Caco-2 (cell line): ENCODE measurements at regions not wholly inside any gene's neighbourhood (a gene's known extent, or its start where the extent isn't known, plus 50 kb on each side); places are given as distances from the start of the nearest gene placed in this dataset.

Source experiments
- BruUV-seq: library from RNA; stranded (reverse); fragments of 400-500 nt; replicated peaks from 2 replicates; lab custom pipeline; 2021; lab: Mats Ljungman, UMichigan
- CTCF ChIA-PET: fragments of 300-600 bp; sonication (Branson Sonifier 250); formaldehyde crosslinking; loops from one replicate; lab custom pipeline; 2022; ENCODE audit warnings: antibody characterized with exemption; lab: Charles Lee
- POLR2A ChIA-PET: fragments of 300-600 bp; sonication (Branson Sonifier 250); formaldehyde crosslinking; loops from one replicate; lab custom pipeline; 2022; ENCODE audit warnings: antibody characterized with exemption; lab: Charles Lee
- DNase-seq, 2 experiments: peaks; one replicate each; pipeline versions ENCODE4 v3.0.0 to v3.0.0-alpha.2; 2020 to 2022
- H3K27me3 ChIP-seq: replicated peaks from 2 replicates; pipeline ENCODE4 v1.6.0; 2011; ENCODE audit warnings: low read length; ENCODE audit not compliant: control insufficient read depth, insufficient read depth
- H3K36me3 ChIP-seq: 2 replicates; pipeline ENCODE4 v1.5.1; 2011; ENCODE audit warnings: low read length; ENCODE audit not compliant: control insufficient read depth, insufficient read depth
- H3K4me1 ChIP-seq: fragments of 250-450 bp; sonication (Bioruptor Pico); 2 replicates; pipeline ENCODE4 v1.5.1; 2020; ENCODE audit warnings: mild to moderate bottlenecking
- H3K4me3 ChIP-seq: 2 replicates; pipeline ENCODE4 v1.5.1; 2011; ENCODE audit warnings: low read depth, mild to moderate bottlenecking, control low read depth, low read length
- H3K9me3 ChIP-seq: fragments of 250-450 bp; sonication (Bioruptor Pico); 2 replicates; pipeline ENCODE4 v1.5.1; 2020; ENCODE audit warnings: mild to moderate bottlenecking, moderate library complexity
- H3K27ac Mint-ChIP-seq: one replicate; pipeline ENCODE4 v1.8.0; 2022; ENCODE audit warnings: mixed read lengths; ENCODE audit not compliant: unreplicated experiment
- H3K27me3 Mint-ChIP-seq: one replicate; pipeline ENCODE4 v1.8.0; 2022; ENCODE audit warnings: mixed read lengths; ENCODE audit not compliant: insufficient read depth, unreplicated experiment
- H3K36me3 Mint-ChIP-seq: one replicate; pipeline ENCODE4 v1.8.0; 2022; ENCODE audit warnings: mild to moderate bottlenecking, mixed read lengths; ENCODE audit not compliant: insufficient read depth, unreplicated experiment
- H3K4me1 Mint-ChIP-seq: one replicate; pipeline ENCODE4 v1.8.0; 2022; ENCODE audit warnings: low read depth, mixed read lengths; ENCODE audit not compliant: unreplicated experiment
- H3K4me3 Mint-ChIP-seq: one replicate; pipeline ENCODE4 v1.8.0; 2022; ENCODE audit warnings: mild to moderate bottlenecking, moderate library complexity, mixed read lengths; ENCODE audit not compliant: unreplicated experiment
- H3K9me3 Mint-ChIP-seq: one replicate; pipeline ENCODE4 v1.8.0; 2022; ENCODE audit warnings: mixed read lengths; ENCODE audit not compliant: unreplicated experiment
- intact Hi-C: fragments of 100-400 bp; cut with micrococcal nuclease; formaldehyde crosslinking; loops from one replicate; pipeline ENCODE4 v1.10.0; 2022; ENCODE audit not compliant: unreplicated experiment
- TF ChIP-seq, protein P1 (sequence below), 2 experiments: fragments of 200-600 bp in 1 of 2; IDR thresholded peaks; 1 replicate in 1 of 2; 2 replicates in 1 of 2; pipeline versions ENCODE4 v1.5.1 to v1.8.0; 2011 to 2022; ENCODE audit warnings: antibody characterized with exemption in 1 of 2, control low read depth in 1 of 2, inconsistent platforms in 1 of 2, low read depth in 1 of 2, low read length in 1 of 2, mild to moderate bottlenecking in 1 of 2, moderate library complexity in 1 of 2; ENCODE audit not compliant: insufficient read depth in 1 of 2, severe bottlenecking in 1 of 2, unreplicated experiment in 1 of 2

DNA sequence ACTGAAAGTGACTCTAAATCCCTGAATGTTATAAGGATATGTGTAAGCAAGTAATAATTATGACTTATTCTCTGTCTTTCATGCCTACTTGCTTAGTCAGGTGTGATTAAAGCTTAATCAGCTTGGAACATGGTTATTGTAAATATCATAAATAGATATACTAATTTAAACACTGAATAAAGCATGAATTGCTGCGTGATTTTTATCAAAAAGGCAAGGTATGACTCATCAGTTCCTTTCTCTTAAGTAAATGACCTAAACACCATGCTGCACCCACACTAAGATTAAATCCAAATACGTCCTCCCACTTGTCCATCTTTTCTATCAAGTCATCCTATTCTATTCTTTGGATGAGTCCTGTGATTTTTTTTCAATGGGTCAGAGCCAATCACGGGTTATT lies 124.6 kb upstream of the MTAP start:
- H3K4me1 ChIP-seq: no peaks in the 10 kb centered on the region

GRCh38 chr9:21679432-21679831 lies 123.0 kb upstream of the MTAP start:
- intact Hi-C loops: no loop called here
- Mint-ChIP-seq H3K27me3 (no peaks in the 10 kb centered on the region), H3K27ac (no peak overlapping the region), H3K36me3 (no peaks in the 10 kb centered on the region), H3K4me3 (no peak overlapping the region), H3K9me3 (no peaks in the 10 kb centered on the region), H3K4me1 (no peaks in the 10 kb centered on the region)
- Histone ChIP-seq H3K27me3 (no peaks in the 10 kb centered on the region), H3K36me3 (no peaks in the 10 kb centered on the region), H3K9me3 (no peaks in the 10 kb centered on the region), H3K4me1 (peaks cover 3% of the 10 kb centered on the region; the same call in 1 of the 2 replicates), H3K4me3 (no peak overlapping the region)
- ChIA-PET CTCF (no interaction called here), POLR2A (no interaction called here)
- DNase-seq: no peak
- TF ChIP-seq, protein P1, sequence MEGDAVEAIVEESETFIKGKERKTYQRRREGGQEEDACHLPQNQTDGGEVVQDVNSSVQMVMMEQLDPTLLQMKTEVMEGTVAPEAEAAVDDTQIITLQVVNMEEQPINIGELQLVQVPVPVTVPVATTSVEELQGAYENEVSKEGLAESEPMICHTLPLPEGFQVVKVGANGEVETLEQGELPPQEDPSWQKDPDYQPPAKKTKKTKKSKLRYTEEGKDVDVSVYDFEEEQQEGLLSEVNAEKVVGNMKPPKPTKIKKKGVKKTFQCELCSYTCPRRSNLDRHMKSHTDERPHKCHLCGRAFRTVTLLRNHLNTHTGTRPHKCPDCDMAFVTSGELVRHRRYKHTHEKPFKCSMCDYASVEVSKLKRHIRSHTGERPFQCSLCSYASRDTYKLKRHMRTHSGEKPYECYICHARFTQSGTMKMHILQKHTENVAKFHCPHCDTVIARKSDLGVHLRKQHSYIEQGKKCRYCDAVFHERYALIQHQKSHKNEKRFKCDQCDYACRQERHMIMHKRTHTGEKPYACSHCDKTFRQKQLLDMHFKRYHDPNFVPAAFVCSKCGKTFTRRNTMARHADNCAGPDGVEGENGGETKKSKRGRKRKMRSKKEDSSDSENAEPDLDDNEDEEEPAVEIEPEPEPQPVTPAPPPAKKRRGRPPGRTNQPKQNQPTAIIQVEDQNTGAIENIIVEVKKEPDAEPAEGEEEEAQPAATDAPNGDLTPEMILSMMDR (IDR thresholded peaks at IDR 0.05; ENCODE audit: insufficient read depth in 1 of 2, low read depth in 1 of 2, low read length in 1 of 2, severe bottlenecking in 1 of 2, unreplicated experiment in 1 of 2): no peak
- no TSS peak for BruUV-seq

More for the DNA sequence above, 124.6 kb upstream of the MTAP start:
- Histone ChIP-seq H3K27me3 (no peaks in the 10 kb centered on the region), H3K4me3 (no peak overlapping the region), H3K36me3 (no peaks in the 10 kb centered on the region), H3K9me3 (no peaks in the 10 kb centered on the region)
- Mint-ChIP-seq H3K9me3 (peaks cover 6% of the 10 kb centered on the region), H3K4me3 (no peak overlapping the region), H3K36me3 (no peaks in the 10 kb centered on the region), H3K27ac (no peak overlapping the region), H3K27me3 (no peaks in the 10 kb centered on the region), H3K4me1 (no peaks in the 10 kb centered on the region)
- TF ChIP-seq, protein P1 (IDR thresholded peaks at IDR 0.05; ENCODE audit: insufficient read depth in 1 of 2, low read depth in 1 of 2, low read length in 1 of 2, severe bottlenecking in 1 of 2, unreplicated experiment in 1 of 2): no peak
- no peak for DNase-seq
- ChIA-PET POLR2A (no interaction called here), CTCF (interaction anchor here (1.3 kb wide), 1 partner anchor 12 kb away, joined by 6 read pairs; no protein-coding TSS in a partner anchor)
- no TSS peak for BruUV-seq
- intact Hi-C loops: no loop called here

- Mint-ChIP-seq H3K9me3 (no peaks in the 10 kb centered on the region), H3K4me1 (no peaks in the 10 kb centered on the region), H3K36me3 (no peaks in the 10 kb centered on the region), H3K27me3 (no peaks in the 10 kb centered on the region), H3K4me3 (no peak overlapping the region), H3K27ac (no peak overlapping the region)
- ChIA-PET CTCF (no interaction called here), POLR2A (no interaction called here)
- intact Hi-C loops: no loop called here
- no peaks in the 10 kb centered on the region for H3K27me3 ChIP-seq
- DNase-seq: no peak
- no peaks in the 10 kb centered on the region for H3K36me3 ChIP-seq
- no TSS peak for BruUV-seq
- H3K9me3 ChIP-seq: no peaks in the 10 kb centered on the region
- peaks cover 12% of the 10 kb centered on the region for H3K4me1 ChIP-seq
- H3K4me3 ChIP-seq: no peak overlapping the region
- TF ChIP-seq, protein P1 (IDR thresholded peaks at IDR 0.05; ENCODE audit: insufficient read depth in 1 of 2, low read depth in 1 of 2, low read length in 1 of 2, severe bottlenecking in 1 of 2, unreplicated experiment in 1 of 2): no peak
Measured at GRCh38 chr9:21680590-21680989, 121.8 kb upstream of the MTAP start.
